PC-9 (cell line): ENCODE measurements at regions not wholly inside any gene's neighbourhood (a gene's known extent, or its start where the extent isn't known, plus 50 kb on each side); places are given as distances from the start of the nearest gene placed in this dataset.

Experiments used
- BruUV-seq: library from RNA; stranded (reverse); fragments of 400-500 nt; replicated peaks from 2 replicates; lab custom pipeline; 2021; lab: Mats Ljungman, UMichigan
- CTCF ChIA-PET: fragments of 300-600 bp; sonication (Branson Sonifier 250); formaldehyde crosslinking; loops from one replicate; lab custom pipeline; 2022; ENCODE audit warnings: antibody characterized with exemption; lab: Charles Lee
- POLR2A ChIA-PET: fragments of 300-600 bp; sonication (Branson Sonifier 250); formaldehyde crosslinking; loops from one replicate; lab custom pipeline; 2022; ENCODE audit warnings: antibody characterized with exemption; ENCODE audit not compliant: unreplicated experiment; lab: Charles Lee
- DNase-seq, 2 experiments: peaks; one replicate each; pipeline versions ENCODE4 v3.0.0 to v3.0.0-alpha.2; 2015 to 2022; ENCODE audit warnings: mixed read lengths in 1 of 2
- H2AFZ ChIP-seq: fragments of 200-600 bp; sonication (generic); 2 replicates; pipeline ENCODE4 v1.8.1; 2017; ENCODE audit warnings: antibody characterized with exemption
- H3F3A ChIP-seq: fragments of 200-600 bp; sonication (generic); 2 replicates; pipeline ENCODE4 v1.8.1; 2017; ENCODE audit warnings: antibody characterized with exemption, mild to moderate bottlenecking, low read depth; ENCODE audit not compliant: insufficient read depth
- H3K27ac ChIP-seq: fragments of 200-600 bp; sonication (generic); 2 replicates; pipeline ENCODE4 v1.6.1; 2016; ENCODE audit warnings: mixed run types
- H3K27me3 ChIP-seq: fragments of 200-600 bp; sonication (generic); 2 replicates; pipeline ENCODE4 v1.6.1; 2016; ENCODE audit warnings: low read depth, mixed run types; ENCODE audit not compliant: insufficient read depth
- H3K36me3 ChIP-seq: fragments of 200-600 bp; sonication (generic); 2 replicates; pipeline ENCODE4 v1.6.1; 2016; ENCODE audit warnings: low read depth, mixed run types
- H3K4me1 ChIP-seq: fragments of 200-600 bp; sonication (generic); replicated peaks from 2 replicates; pipeline ENCODE4 v1.6.1; 2016; ENCODE audit warnings: mixed run types; ENCODE audit not compliant: insufficient read depth
- H3K4me2 ChIP-seq: fragments of 200-600 bp; sonication (generic); 2 replicates; pipeline ENCODE4 v1.6.1; 2017; ENCODE audit warnings: mixed run types
- H3K4me3 ChIP-seq: fragments of 200-600 bp; sonication (generic); 2 replicates; pipeline ENCODE4 v1.6.1; 2016; ENCODE audit warnings: mixed run types
- H3K79me2 ChIP-seq: fragments of 200-600 bp; sonication (generic); 2 replicates; pipeline ENCODE4 v1.6.1; 2017; ENCODE audit warnings: low read depth, mixed run types
- H3K9me2 ChIP-seq: fragments of 200-600 bp; sonication (generic); 2 replicates; pipeline ENCODE4 v1.8.1; 2017; ENCODE audit warnings: mild to moderate bottlenecking; ENCODE audit not compliant: insufficient read depth
- H3K9me3 ChIP-seq: fragments of 200-600 bp; sonication (generic); 2 replicates; pipeline ENCODE4 v1.8.1; 2016; ENCODE audit warnings: low read depth; ENCODE audit not compliant: insufficient read depth
- H4K20me1 ChIP-seq: fragments of 200-600 bp; sonication (generic); 2 replicates; pipeline ENCODE4 v1.8.1; 2017; ENCODE audit not compliant: insufficient read depth
- EZH2 ChIP-seq: fragments of 200-600 bp; sonication (generic); IDR thresholded peaks from 2 replicates; pipeline ENCODE4 v1.8.0; 2017; ENCODE audit warnings: antibody characterized with exemption, low read depth
- intact Hi-C: fragments of 100-400 bp; cut with micrococcal nuclease; formaldehyde crosslinking; loops from one replicate; pipeline ENCODE4 v1.10.0; 2022; ENCODE audit not compliant: unreplicated experiment
- TF ChIP-seq, protein P1 (sequence below): fragments of 200-600 bp; sonication (generic); conservative IDR thresholded peaks from 2 replicates; pipeline ENCODE4 v1.6.1; 2017; ENCODE audit warnings: mixed run types, antibody characterized with exemption, mild to moderate bottlenecking, moderate library complexity

DNA sequence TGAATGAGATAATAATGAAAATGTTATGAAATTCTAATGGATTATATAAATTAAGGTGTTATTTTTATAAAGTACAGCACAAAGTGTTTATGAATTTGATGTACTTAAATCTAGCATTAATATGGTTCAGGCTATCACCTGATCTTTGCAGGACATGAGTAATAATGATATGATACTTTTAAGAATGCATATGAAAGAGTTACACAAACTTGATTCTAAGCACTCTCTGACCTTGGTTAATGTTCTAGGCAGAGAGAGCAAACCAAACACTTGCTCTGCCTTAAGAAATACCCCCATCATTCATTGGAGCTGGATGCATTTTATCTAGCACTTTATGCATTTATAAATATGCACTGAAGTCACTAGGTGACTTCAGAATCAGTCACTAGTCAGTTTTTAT lies 942.2 kb upstream of the CDH8 start:
- Histone ChIP-seq H3K36me3 (no peaks in the 10 kb centered on the region), H3F3A (no peaks in the 10 kb centered on the region), H3K9me2 (no peaks in the 10 kb centered on the region), H3K9me3 (no peaks in the 10 kb centered on the region), H3K4me1 (no peaks in the 10 kb centered on the region), H2AFZ (no peak overlapping the region), H3K27me3 (peaks cover 18% of the 10 kb centered on the region; the same call in 1 of the 2 replicates), H3K4me3 (no peak overlapping the region), H4K20me1 (no peaks in the 10 kb centered on the region), H3K79me2 (no peaks in the 10 kb centered on the region), H3K27ac (no peak overlapping the region), H3K4me2 (no peak overlapping the region)
- intact Hi-C loops = no loop called here
- BruUV-seq = no TSS peak
- TF ChIP-seq EZH2 = no peak
- TF ChIP-seq, protein P1, sequence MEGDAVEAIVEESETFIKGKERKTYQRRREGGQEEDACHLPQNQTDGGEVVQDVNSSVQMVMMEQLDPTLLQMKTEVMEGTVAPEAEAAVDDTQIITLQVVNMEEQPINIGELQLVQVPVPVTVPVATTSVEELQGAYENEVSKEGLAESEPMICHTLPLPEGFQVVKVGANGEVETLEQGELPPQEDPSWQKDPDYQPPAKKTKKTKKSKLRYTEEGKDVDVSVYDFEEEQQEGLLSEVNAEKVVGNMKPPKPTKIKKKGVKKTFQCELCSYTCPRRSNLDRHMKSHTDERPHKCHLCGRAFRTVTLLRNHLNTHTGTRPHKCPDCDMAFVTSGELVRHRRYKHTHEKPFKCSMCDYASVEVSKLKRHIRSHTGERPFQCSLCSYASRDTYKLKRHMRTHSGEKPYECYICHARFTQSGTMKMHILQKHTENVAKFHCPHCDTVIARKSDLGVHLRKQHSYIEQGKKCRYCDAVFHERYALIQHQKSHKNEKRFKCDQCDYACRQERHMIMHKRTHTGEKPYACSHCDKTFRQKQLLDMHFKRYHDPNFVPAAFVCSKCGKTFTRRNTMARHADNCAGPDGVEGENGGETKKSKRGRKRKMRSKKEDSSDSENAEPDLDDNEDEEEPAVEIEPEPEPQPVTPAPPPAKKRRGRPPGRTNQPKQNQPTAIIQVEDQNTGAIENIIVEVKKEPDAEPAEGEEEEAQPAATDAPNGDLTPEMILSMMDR = no peak
- ChIA-PET CTCF (no interaction called here), POLR2A (no interaction called here)
- no peak for DNase-seq

DNA sequence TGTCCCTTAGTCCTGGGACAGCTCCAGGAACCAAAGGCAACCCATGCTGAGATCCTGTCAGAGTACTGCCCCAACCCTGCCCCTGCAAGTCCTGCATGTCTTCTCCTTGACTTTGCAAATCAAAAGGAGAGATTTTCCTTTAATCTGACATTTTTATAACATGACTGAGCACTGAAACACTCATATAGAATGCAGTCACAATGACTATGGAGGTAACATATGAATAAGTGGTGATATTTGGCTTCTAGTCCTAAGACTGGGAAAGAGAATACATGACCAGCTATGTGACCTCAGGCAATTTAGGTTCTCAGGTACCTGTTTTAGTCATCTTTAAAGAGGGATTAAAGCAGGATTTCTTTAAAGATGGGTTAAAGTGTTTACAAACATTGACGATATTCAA lies 941.6 kb upstream of the CDH8 start:
- Histone ChIP-seq H3K9me3 (no peaks in the 10 kb centered on the region), H3K79me2 (no peaks in the 10 kb centered on the region), H3K27me3 (peaks cover 12% of the 10 kb centered on the region; the same call in 1 of the 2 replicates), H3F3A (no peaks in the 10 kb centered on the region), H4K20me1 (no peaks in the 10 kb centered on the region), H3K4me1 (no peaks in the 10 kb centered on the region), H3K27ac (no peak overlapping the region), H3K36me3 (no peaks in the 10 kb centered on the region), H3K4me2 (no peak overlapping the region), H3K9me2 (no peaks in the 10 kb centered on the region), H3K4me3 (no peak overlapping the region), H2AFZ (no peak overlapping the region)
- ChIA-PET CTCF (no interaction called here), POLR2A (no interaction called here)
- no peak for TF ChIP-seq EZH2
- TF ChIP-seq, protein P1 = no peak
- intact Hi-C loops = no loop called here
- BruUV-seq = no TSS peak
- DNase-seq = no peak

DNA sequence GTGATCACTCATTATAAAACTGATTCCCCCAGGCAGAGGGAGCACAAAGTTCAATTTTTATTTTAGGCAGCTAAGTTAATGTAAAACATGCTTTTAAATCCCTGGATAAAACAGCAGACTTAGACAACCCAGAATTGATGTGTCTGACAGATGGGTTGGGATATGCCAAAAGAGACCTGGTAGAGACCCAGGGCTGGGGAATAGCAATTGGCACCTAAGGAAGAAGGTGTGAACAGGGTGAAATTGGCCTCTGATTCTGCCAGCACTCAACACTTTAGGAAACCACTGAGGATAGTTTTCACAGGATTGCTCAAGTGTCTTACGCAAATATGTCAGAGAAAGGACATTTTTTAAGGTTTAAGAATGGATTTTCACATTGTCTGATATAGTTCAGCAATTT lies 938.2 kb upstream of the CDH8 start:
- Histone ChIP-seq H4K20me1 (no peaks in the 10 kb centered on the region), H3K4me1 (no peaks in the 10 kb centered on the region), H3K4me2 (no peak overlapping the region), H3K27ac (no peak overlapping the region), H3K27me3 (no peaks in the 10 kb centered on the region), H3K36me3 (no peaks in the 10 kb centered on the region), H3F3A (no peaks in the 10 kb centered on the region), H3K9me2 (no peaks in the 10 kb centered on the region), H3K9me3 (no peaks in the 10 kb centered on the region), H2AFZ (no peak overlapping the region), H3K4me3 (no peak overlapping the region), H3K79me2 (no peaks in the 10 kb centered on the region)
- POLR2A ChIA-PET = no interaction called here
- no peak for DNase-seq
- TF ChIP-seq, protein P1 = no peak
- TF ChIP-seq EZH2 = no peak
- intact Hi-C loops = no loop called here
- no TSS peak for BruUV-seq
- CTCF ChIA-PET = no interaction called here
